DND-41 (cell line): ENCODE measurements at regions not wholly inside any gene's neighbourhood (a gene's known extent, or its start where the extent isn't known, plus 50 kb on each side); places are given as distances from the start of the nearest gene placed in this dataset.

Experiments used
- ATAC-seq: fragments of 200-7000 bp; cut with Tn5 transposase; 3 replicates; pipeline ENCODE4 v1.9.1; 2021; ENCODE audit warnings: low read depth; ENCODE audit not compliant: insufficient read depth
- DNase-seq: peaks from one replicate; pipeline ENCODE4 v3.0.0-alpha.2; 2020
- H2AFZ ChIP-seq: 2 replicates; pipeline ENCODE4 v1.6.0; 2012; ENCODE audit warnings: low read depth, low read length
- H3K27ac ChIP-seq: 2 replicates; pipeline ENCODE4 v1.5.1; 2012; ENCODE audit warnings: low read length, inconsistent platforms
- H3K27me3 ChIP-seq: fragments of 200-600 bp; sonication (generic); 2 replicates; pipeline ENCODE4 v1.6.0; 2012; ENCODE audit warnings: low read length, mild to moderate bottlenecking, inconsistent platforms; ENCODE audit not compliant: insufficient read depth, poor library complexity
- H3K36me3 ChIP-seq: 2 replicates; pipeline ENCODE4 v1.5.1; 2012; ENCODE audit warnings: low read length, inconsistent platforms; ENCODE audit not compliant: insufficient read depth
- H3K4me1 ChIP-seq: 2 replicates; pipeline ENCODE4 v1.5.1; 2012; ENCODE audit warnings: mild to moderate bottlenecking, low read length; ENCODE audit not compliant: insufficient read depth
- H3K4me2 ChIP-seq: 2 replicates; pipeline ENCODE4 v1.6.0; 2012; ENCODE audit warnings: mild to moderate bottlenecking, moderate library complexity, low read length, inconsistent platforms; ENCODE audit not compliant: insufficient read depth
- H3K4me3 ChIP-seq, 2 experiments: fragments of 200-600 bp in 1 of 2; shearing (Covaris generic) in 1 of 2; 2 replicates each; pipeline ENCODE4 v1.5.1; 2012 to 2016; ENCODE audit warnings: inconsistent platforms in 2 of 2, low read length in 2 of 2, mild to moderate bottlenecking in 2 of 2, low read depth in 1 of 2, moderate library complexity in 1 of 2
- H3K79me2 ChIP-seq: 2 replicates; pipeline ENCODE4 v1.6.0; 2012; ENCODE audit warnings: low read length, inconsistent platforms; ENCODE audit not compliant: insufficient read depth
- H3K9ac ChIP-seq: 2 replicates; pipeline ENCODE4 v1.6.0; 2012; ENCODE audit warnings: low read depth, mild to moderate bottlenecking, inconsistent platforms, low read length, moderate library complexity
- H3K9me3 ChIP-seq: 2 replicates; pipeline ENCODE4 v1.5.1; 2012; ENCODE audit warnings: low read length, moderate library complexity, mild to moderate bottlenecking, inconsistent platforms; ENCODE audit not compliant: insufficient read depth, severe bottlenecking
- H4K20me1 ChIP-seq: 2 replicates; pipeline ENCODE4 v1.6.0; 2012; ENCODE audit warnings: low read length; ENCODE audit not compliant: insufficient read depth
- EZH2 ChIP-seq: IDR thresholded peaks from 3 replicates; pipeline ENCODE4 v1.6.1; 2012; ENCODE audit warnings: borderline replicate concordance, low read depth, mild to moderate bottlenecking, moderate library complexity, low read length, inconsistent platforms; ENCODE audit not compliant: severe bottlenecking
- TF ChIP-seq, protein P1 (sequence below): IDR thresholded peaks from 2 replicates; pipeline ENCODE4 v1.5.1; 2012; ENCODE audit warnings: borderline replicate concordance, low read length, moderate library complexity, mild to moderate bottlenecking; ENCODE audit not compliant: poor library complexity, severe bottlenecking; ENCODE audit errors: extremely low read depth

DNA sequence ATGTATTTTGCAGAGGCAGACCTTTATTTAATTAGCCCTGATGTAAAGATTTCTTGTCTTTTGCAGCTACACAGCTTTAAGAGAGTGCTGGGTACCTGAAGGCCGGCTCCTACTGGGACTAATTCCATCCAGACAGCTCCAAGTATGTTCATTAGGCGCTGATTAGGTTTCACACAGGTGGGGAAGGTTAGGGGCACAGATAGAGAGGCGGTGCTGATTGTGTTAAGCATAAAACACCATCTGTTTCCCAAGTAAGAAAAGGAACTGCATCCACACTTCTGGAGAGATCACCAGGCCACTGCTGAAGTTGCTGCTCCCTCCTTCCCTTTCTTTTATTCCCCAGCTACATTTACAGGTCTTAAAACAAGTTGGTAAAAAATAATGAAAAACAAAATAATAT is 349.5 kb downstream of the ZIC3 start:
- no peak overlapping the region for H3K9ac ChIP-seq
- no peak for ATAC-seq
- H3K9me3 ChIP-seq, result no peaks in the 10 kb centered on the region
- TF ChIP-seq, protein P1, sequence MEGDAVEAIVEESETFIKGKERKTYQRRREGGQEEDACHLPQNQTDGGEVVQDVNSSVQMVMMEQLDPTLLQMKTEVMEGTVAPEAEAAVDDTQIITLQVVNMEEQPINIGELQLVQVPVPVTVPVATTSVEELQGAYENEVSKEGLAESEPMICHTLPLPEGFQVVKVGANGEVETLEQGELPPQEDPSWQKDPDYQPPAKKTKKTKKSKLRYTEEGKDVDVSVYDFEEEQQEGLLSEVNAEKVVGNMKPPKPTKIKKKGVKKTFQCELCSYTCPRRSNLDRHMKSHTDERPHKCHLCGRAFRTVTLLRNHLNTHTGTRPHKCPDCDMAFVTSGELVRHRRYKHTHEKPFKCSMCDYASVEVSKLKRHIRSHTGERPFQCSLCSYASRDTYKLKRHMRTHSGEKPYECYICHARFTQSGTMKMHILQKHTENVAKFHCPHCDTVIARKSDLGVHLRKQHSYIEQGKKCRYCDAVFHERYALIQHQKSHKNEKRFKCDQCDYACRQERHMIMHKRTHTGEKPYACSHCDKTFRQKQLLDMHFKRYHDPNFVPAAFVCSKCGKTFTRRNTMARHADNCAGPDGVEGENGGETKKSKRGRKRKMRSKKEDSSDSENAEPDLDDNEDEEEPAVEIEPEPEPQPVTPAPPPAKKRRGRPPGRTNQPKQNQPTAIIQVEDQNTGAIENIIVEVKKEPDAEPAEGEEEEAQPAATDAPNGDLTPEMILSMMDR, result no peak
- no peak for TF ChIP-seq EZH2
- H3K4me1 ChIP-seq, result no peaks in the 10 kb centered on the region
- no peak overlapping the region for H3K4me2 ChIP-seq
- no peak for DNase-seq
- no peak overlapping the region for H3K27ac ChIP-seq
- no peaks in the 10 kb centered on the region for H3K36me3 ChIP-seq
- no peak overlapping the region for H3K4me3 ChIP-seq
- H4K20me1 ChIP-seq, result no peaks in the 10 kb centered on the region
- H3K27me3 ChIP-seq, result no peaks in the 10 kb centered on the region
- H3K79me2 ChIP-seq, result no peaks in the 10 kb centered on the region
- H2AFZ ChIP-seq, result no peak overlapping the region

DNA sequence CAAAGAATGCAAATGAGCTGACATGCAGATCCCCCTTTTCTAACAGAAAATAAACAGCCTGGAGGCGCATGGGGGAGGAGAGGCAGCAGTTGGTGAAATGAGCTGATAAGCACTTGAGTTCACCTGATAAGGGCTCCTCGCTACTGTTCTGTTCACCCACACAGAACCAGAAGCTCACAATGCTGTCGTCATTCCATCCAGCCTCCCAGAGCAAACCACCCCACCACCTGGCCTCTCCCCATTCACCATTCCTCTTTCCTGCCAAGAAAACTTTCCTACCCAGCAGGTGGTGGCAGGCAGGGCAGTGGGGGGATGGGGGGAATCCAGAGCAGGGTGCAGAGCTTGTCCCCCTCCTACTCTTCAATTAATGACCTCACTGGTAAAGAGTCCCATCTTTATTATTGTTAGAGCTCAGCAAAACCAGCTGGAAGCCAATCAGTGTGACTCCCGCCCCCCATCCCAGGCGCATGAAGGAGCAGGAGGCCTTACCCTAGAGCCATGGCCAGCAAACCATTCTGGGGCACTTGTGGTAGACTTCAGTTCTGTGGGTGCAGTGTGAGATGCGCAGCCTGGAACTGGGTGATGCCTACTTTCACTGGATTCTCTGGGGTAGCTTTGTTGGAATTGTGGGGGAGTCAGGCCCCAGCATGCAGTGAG is 350.3 kb downstream of the ZIC3 start:
- no peak overlapping the region for H3K4me3 ChIP-seq
- ATAC-seq (no peak), DNase-seq (no peak)
- H3K4me2 ChIP-seq, result no peak overlapping the region
- H3K36me3 ChIP-seq, result no peaks in the 10 kb centered on the region
- no peak overlapping the region for H2AFZ ChIP-seq
- no peaks in the 10 kb centered on the region for H3K4me1 ChIP-seq
- no peak for TF ChIP-seq EZH2
- TF ChIP-seq, protein P1, result no peak
- no peak overlapping the region for H3K9ac ChIP-seq
- H3K27ac ChIP-seq, result no peak overlapping the region
- no peaks in the 10 kb centered on the region for H3K27me3 ChIP-seq
- H3K79me2 ChIP-seq, result no peaks in the 10 kb centered on the region
- no peaks in the 10 kb centered on the region for H4K20me1 ChIP-seq
- no peaks in the 10 kb centered on the region for H3K9me3 ChIP-seq

DNA sequence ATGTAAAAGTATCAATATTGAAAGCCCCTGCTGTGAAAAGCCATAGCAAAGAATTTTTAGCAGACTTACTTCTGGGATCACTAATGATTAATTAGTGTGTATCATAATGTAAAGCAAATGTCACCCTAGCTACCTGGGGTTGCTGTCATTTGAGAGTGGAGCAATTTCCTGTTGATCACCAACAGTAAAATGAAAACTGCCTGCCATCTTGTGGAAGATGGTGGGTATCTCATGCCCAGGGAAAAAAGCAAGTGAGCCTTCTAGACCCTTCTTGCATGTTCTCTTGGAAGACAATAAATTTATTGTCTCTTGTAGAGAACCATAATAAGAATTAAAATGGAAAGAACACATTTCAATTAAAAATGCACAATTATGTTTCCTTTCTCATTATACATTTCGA is 360.2 kb downstream of the ZIC3 start:
- Histone ChIP-seq H3K9ac (no peak overlapping the region), H3K27me3 (no peaks in the 10 kb centered on the region), H2AFZ (no peak overlapping the region), H4K20me1 (no peaks in the 10 kb centered on the region), H3K36me3 (no peaks in the 10 kb centered on the region), H3K27ac (no peak overlapping the region), H3K9me3 (no peaks in the 10 kb centered on the region), H3K4me1 (no peaks in the 10 kb centered on the region), H3K4me3 (no peak overlapping the region), H3K79me2 (no peaks in the 10 kb centered on the region), H3K4me2 (no peak overlapping the region)
- peak; percentile 3 for DNase-seq
- no peak for ATAC-seq
- TF ChIP-seq, protein P1, result peak; percentile 50
- no peak for TF ChIP-seq EZH2

DNA sequence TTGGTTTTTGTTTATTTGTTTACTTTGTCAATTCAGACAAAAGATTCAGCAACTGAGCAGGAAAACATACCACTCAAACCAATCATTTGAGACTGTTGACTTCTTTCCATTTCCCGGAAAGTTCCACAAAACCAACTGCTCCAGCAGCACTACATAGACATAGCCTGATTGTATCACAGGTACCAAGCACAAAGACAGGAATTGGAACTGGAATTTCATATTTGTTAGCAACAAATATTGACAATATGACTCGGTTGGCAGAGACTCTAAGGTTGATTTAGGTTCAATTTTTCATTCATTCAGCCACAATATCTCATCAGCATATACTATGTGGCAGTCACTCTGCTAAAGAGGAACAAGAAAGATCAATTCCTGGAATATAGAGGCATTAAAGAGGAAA is 364.0 kb downstream of the ZIC3 start:
- DNase-seq, result no peak
- Histone ChIP-seq H3K27ac (no peak overlapping the region), H2AFZ (no peak overlapping the region), H3K36me3 (no peaks in the 10 kb centered on the region), H3K27me3 (no peaks in the 10 kb centered on the region), H3K4me3 (no peak overlapping the region), H3K9ac (no peak overlapping the region), H3K9me3 (no peaks in the 10 kb centered on the region), H3K4me1 (no peaks in the 10 kb centered on the region), H3K79me2 (no peaks in the 10 kb centered on the region), H3K4me2 (no peak overlapping the region), H4K20me1 (no peaks in the 10 kb centered on the region)
- no peak for TF ChIP-seq EZH2
- TF ChIP-seq, protein P1, result no peak
- no peak for ATAC-seq
